Hepatocyte (in vitro differentiated cells): ENCODE measurements at regions not wholly inside any gene's neighbourhood (a gene's known extent, or its start where the extent isn't known, plus 50 kb on each side); places are given as distances from the start of the nearest gene placed in this dataset.
"Not testable (repeated sequence)": the region's sequence is repeated elsewhere in the genome, so short reads cannot be mapped to it uniquely, and the experiment has no call there.

ENCODE experiments used
- CTCF ChIP-seq: fragments of 200-600 bp; sonication (generic); IDR thresholded peaks from 2 replicates; pipeline ENCODE4 v1.5.1; 2016; ENCODE audit warnings: antibody characterized with exemption, mild to moderate bottlenecking; ENCODE audit not compliant: poor library complexity
- EZH2 ChIP-seq: fragments of 200-600 bp; sonication (generic); IDR thresholded peaks from 2 replicates; pipeline ENCODE4 v1.6.1; 2016; ENCODE audit warnings: antibody characterized with exemption, mild to moderate bottlenecking, borderline replicate concordance

- TF ChIP-seq CTCF, EZH2: not testable (repeated sequence)
Observed at GRCh38 chr9:63784421-63784820, 1500.6 kb downstream of the FOXD4L5 start.
